ENCODE measurements at regions not wholly inside any gene's neighbourhood (a gene's known extent, or its start where the extent isn't known, plus 50 kb on each side); places are given as distances from the start of the nearest gene placed in this dataset.

DNA sequence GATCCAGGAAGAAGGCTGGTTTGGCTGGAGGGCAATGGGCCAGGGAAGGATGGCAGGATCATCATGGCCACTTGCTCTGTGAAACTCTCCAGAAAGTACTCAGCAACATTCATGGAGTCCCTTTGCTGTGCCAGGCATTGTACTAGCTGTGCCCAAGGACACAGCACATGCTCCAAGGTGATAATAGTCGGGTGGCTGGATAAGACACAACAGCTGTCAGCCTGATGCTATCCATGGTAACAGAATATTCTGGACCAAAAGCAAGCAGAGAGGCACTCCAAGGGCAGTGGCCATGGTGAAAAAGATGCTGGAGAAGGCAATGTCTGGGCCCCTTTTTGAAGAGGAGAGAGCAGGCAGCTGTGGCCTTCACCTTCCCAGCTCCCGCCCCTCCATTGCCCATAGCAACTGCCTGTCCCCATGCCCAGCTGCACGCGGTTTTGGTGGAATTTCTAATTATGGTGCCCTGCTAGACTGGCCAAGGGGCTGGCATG lies 113.8 kb upstream of the CPEB4 start:
- TF ChIP-seq CTCF (IDR thresholded peaks at IDR 0.05; ENCODE audit: poor library complexity), result no peak
- TF ChIP-seq EZH2 (IDR thresholded peaks at IDR 0.05; ENCODE audit: borderline replicate concordance), result no peak
- TF ChIP-seq EZH2phosphoT487 (IDR thresholded peaks at IDR 0.05; ENCODE audit: low read depth, severe bottlenecking, unreplicated experiment), result no peak

Measured in hepatocyte (in vitro differentiated cells).